Liver (tissue), 8 donors: ENCODE measurements at regions not wholly inside any gene's neighbourhood (a gene's known extent, or its start where the extent isn't known, plus 50 kb on each side); places are given as distances from the start of the nearest gene placed in this dataset.

Experiments used
- DNase-seq: peaks from one replicate; pipeline ENCODE4 v3.0.0-alpha.2; 2017; ENCODE audit warnings: low spot score
- H3K27ac ChIP-seq, 2 donors: one replicate each; pipeline ENCODE4 v1.7.0; 2013; ENCODE audit warnings: inconsistent platforms in 2 of 2, low read length in 2 of 2, control low read depth in 1 of 2, low read depth in 1 of 2, mild to moderate bottlenecking in 1 of 2
- H3K27me3 ChIP-seq, 4 donors: one replicate each; pipeline versions ENCODE4 v1.6.1 to v1.7.0; 2013; ENCODE audit warnings: low read length in 3 of 4, inconsistent platforms in 1 of 4, mild to moderate bottlenecking in 1 of 4, moderate library complexity in 1 of 4; ENCODE audit not compliant: control insufficient read depth in 4 of 4, insufficient read depth in 4 of 4
- H3K36me3 ChIP-seq, 4 donors: one replicate each; pipeline versions ENCODE4 v1.6.1 to v1.7.0; 2013; ENCODE audit warnings: low read length in 3 of 4, mild to moderate bottlenecking in 3 of 4, low read depth in 1 of 4, moderate library complexity in 1 of 4; ENCODE audit not compliant: control insufficient read depth in 4 of 4, insufficient read depth in 3 of 4
- H3K4me1 ChIP-seq, 4 donors: one replicate each; pipeline versions ENCODE4 v1.6.1 to v1.7.0; 2013; ENCODE audit warnings: low read length in 3 of 4, mild to moderate bottlenecking in 3 of 4, moderate library complexity in 1 of 4; ENCODE audit not compliant: control insufficient read depth in 4 of 4, insufficient read depth in 4 of 4
- H3K4me3 ChIP-seq, 3 donors: one replicate each; pipeline versions ENCODE4 v1.6.1 to v1.7.0; 2013; ENCODE audit warnings: low read length in 3 of 3, control low read depth in 1 of 3, low read depth in 1 of 3, mild to moderate bottlenecking in 1 of 3
- H3K9ac ChIP-seq, 2 donors: one replicate each; pipeline ENCODE4 v1.7.0; 2013; ENCODE audit warnings: low read length in 2 of 2, mild to moderate bottlenecking in 2 of 2, moderate library complexity in 2 of 2, control low read depth in 1 of 2, low read depth in 1 of 2
- H3K9me3 ChIP-seq, 4 donors: one replicate each; pipeline versions ENCODE4 v1.6.1 to v1.7.0; 2013; ENCODE audit warnings: low read length in 3 of 4; ENCODE audit not compliant: control insufficient read depth in 4 of 4
- ATF3 ChIP-seq: IDR thresholded peaks from 2 replicates; pipeline ENCODE4 v1.6.1; 2016; ENCODE audit warnings: antibody characterized with exemption
- CTCF ChIP-seq: fragments of 150-350 bp; IDR thresholded peaks from 2 replicates; pipeline ENCODE4 v1.5.1; 2017; ENCODE audit warnings: improper control_type of control experiment, low read depth, low read length; ENCODE audit not compliant: missing input control
- EGR1 ChIP-seq, 2 donors: IDR thresholded peaks; 2 replicates each; pipeline ENCODE4 v1.6.1; 2016 to 2018; ENCODE audit warnings: antibody characterized with exemption in 2 of 2, low read depth in 2 of 2
- FOXA1 ChIP-seq: IDR thresholded peaks from 2 replicates; pipeline ENCODE4 v1.6.1; 2016; ENCODE audit warnings: antibody characterized with exemption
- FOXA2 ChIP-seq: IDR thresholded peaks from 2 replicates; pipeline ENCODE4 v1.6.1; 2016; ENCODE audit warnings: antibody characterized with exemption
- GABPA ChIP-seq, 2 donors: IDR thresholded peaks in 1 of 2; conservative IDR thresholded peaks in 1 of 2; 2 replicates each; pipeline ENCODE4 v1.6.1; 2016; ENCODE audit warnings: antibody characterized with exemption in 2 of 2, mild to moderate bottlenecking in 1 of 2, moderate library complexity in 1 of 2
- HNF4A ChIP-seq, 2 donors: conservative IDR thresholded peaks; 2 replicates each; pipeline ENCODE4 v1.6.1; 2016; ENCODE audit warnings: antibody characterized with exemption in 2 of 2, mild to moderate bottlenecking in 2 of 2
- HNF4G ChIP-seq: IDR thresholded peaks from 2 replicates; pipeline ENCODE4 v1.6.1; 2016; ENCODE audit warnings: antibody characterized with exemption
- JUND ChIP-seq, 2 donors: IDR thresholded peaks; 2 replicates each; pipeline ENCODE4 v1.6.1; 2016; ENCODE audit warnings: antibody characterized with exemption in 2 of 2
- MAX ChIP-seq: IDR thresholded peaks from 2 replicates; pipeline ENCODE4 v1.6.1; 2016; ENCODE audit warnings: antibody characterized with exemption
- NR2F2 ChIP-seq: IDR thresholded peaks from 2 replicates; pipeline ENCODE4 v1.6.1; 2016; ENCODE audit warnings: antibody characterized with exemption
- RAD21 ChIP-seq, 2 donors: IDR thresholded peaks; 2 replicates each; pipeline ENCODE4 v1.6.1; 2016; ENCODE audit warnings: antibody characterized with exemption in 2 of 2, mild to moderate bottlenecking in 2 of 2
- RXRA ChIP-seq, 2 donors: IDR thresholded peaks; 2 replicates each; pipeline ENCODE4 v1.6.1; 2017 to 2018; ENCODE audit warnings: antibody characterized with exemption in 2 of 2, mild to moderate bottlenecking in 1 of 2
- SP1 ChIP-seq: IDR thresholded peaks from 2 replicates; pipeline ENCODE4 v1.6.1; 2018; ENCODE audit warnings: antibody characterized with exemption, mild to moderate bottlenecking
- TAF1 ChIP-seq: conservative IDR thresholded peaks from 2 replicates; pipeline ENCODE4 v1.6.1; 2016; ENCODE audit warnings: antibody characterized with exemption, mild to moderate bottlenecking
- YY1 ChIP-seq: IDR thresholded peaks from 2 replicates; pipeline ENCODE4 v1.6.1; 2016; ENCODE audit warnings: antibody characterized with exemption, mild to moderate bottlenecking
- WGBS: extraction: QIAGEN DNeasy Blood & Tissue Kit; methylation state at CpG from one replicate; pipeline ENCODE4 v1.1.7; 2013; 5-methylcytosine and 5-hydroxymethylcytosine counted together
- TF ChIP-seq, protein P1 (sequence below): IDR thresholded peaks from 2 replicates; pipeline ENCODE4 v1.6.1; 2016; ENCODE audit warnings: antibody characterized with exemption, mild to moderate bottlenecking
- TF ChIP-seq, protein P2 (sequence below): IDR thresholded peaks from 2 replicates; pipeline ENCODE4 v1.6.1; 2016; ENCODE audit warnings: antibody characterized with exemption
- donor health status: healthy.
- donor health status: healthy.
- donor health status: healthy.
- donor health status: healthy.
- donor health status: healthy.

DNA sequence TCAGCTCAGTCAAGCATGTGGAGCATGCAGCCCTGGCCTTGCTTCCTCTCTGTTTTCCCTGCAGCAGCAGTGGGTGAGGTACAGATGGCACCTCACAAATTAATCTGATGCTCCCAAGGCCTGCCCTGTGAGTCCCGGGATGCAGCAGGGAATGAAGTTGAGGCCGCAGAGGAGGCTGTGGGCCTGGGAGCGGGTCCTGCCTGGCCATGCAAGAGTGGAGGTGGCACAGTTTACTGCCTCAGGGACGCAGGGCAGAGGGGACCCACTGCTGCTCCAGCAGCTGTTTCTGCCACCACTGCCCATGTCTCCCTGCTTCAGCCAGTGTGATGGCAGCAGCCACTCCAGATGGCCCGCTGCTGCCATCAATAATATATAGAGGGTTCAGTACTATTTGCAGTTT, 474.6 kb downstream of the EPHA5 start:
- H3K27ac ChIP-seq, result no peak overlapping the region
- H3K36me3 ChIP-seq, result no peaks in the 10 kb centered on the region
- H3K9me3 ChIP-seq, result no peaks in the 10 kb centered on the region
- no peaks in the 10 kb centered on the region for H3K4me1 ChIP-seq
- no peak overlapping the region for H3K9ac ChIP-seq
- 76% methylated on average over 5 of the region's 5 CpGs for WGBS
- H3K4me3 ChIP-seq, result no peak overlapping the region
- DNase-seq, result no peak
- H3K27me3 ChIP-seq, result no peaks in the 10 kb centered on the region
- TF ChIP-seq RAD21 (IDR thresholded peaks at IDR 0.05) (no peak), ATF3 (no peak), EGR1 (IDR thresholded peaks at IDR 0.05; ENCODE audit: low read depth in 2 of 2) (no peak), RXRA (IDR thresholded peaks at IDR 0.05) (no peak), TAF1 (no peak), GABPA (IDR thresholded peaks at IDR 0.05 in 1 of 2, conservative IDR thresholded peaks at IDR 0.05 in 1 of 2) (no peak), SP1 (no peak), NR2F2 (no peak), CTCF (no peak), HNF4A (conservative IDR thresholded peaks at IDR 0.05) (no peak), MAX (no peak), HNF4G (no peak), YY1 (no peak), FOXA2 (no peak)
- TF ChIP-seq, protein P1, sequence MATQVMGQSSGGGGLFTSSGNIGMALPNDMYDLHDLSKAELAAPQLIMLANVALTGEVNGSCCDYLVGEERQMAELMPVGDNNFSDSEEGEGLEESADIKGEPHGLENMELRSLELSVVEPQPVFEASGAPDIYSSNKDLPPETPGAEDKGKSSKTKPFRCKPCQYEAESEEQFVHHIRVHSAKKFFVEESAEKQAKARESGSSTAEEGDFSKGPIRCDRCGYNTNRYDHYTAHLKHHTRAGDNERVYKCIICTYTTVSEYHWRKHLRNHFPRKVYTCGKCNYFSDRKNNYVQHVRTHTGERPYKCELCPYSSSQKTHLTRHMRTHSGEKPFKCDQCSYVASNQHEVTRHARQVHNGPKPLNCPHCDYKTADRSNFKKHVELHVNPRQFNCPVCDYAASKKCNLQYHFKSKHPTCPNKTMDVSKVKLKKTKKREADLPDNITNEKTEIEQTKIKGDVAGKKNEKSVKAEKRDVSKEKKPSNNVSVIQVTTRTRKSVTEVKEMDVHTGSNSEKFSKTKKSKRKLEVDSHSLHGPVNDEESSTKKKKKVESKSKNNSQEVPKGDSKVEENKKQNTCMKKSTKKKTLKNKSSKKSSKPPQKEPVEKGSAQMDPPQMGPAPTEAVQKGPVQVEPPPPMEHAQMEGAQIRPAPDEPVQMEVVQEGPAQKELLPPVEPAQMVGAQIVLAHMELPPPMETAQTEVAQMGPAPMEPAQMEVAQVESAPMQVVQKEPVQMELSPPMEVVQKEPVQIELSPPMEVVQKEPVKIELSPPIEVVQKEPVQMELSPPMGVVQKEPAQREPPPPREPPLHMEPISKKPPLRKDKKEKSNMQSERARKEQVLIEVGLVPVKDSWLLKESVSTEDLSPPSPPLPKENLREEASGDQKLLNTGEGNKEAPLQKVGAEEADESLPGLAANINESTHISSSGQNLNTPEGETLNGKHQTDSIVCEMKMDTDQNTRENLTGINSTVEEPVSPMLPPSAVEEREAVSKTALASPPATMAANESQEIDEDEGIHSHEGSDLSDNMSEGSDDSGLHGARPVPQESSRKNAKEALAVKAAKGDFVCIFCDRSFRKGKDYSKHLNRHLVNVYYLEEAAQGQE, result no peak
- TF ChIP-seq, protein P2, sequence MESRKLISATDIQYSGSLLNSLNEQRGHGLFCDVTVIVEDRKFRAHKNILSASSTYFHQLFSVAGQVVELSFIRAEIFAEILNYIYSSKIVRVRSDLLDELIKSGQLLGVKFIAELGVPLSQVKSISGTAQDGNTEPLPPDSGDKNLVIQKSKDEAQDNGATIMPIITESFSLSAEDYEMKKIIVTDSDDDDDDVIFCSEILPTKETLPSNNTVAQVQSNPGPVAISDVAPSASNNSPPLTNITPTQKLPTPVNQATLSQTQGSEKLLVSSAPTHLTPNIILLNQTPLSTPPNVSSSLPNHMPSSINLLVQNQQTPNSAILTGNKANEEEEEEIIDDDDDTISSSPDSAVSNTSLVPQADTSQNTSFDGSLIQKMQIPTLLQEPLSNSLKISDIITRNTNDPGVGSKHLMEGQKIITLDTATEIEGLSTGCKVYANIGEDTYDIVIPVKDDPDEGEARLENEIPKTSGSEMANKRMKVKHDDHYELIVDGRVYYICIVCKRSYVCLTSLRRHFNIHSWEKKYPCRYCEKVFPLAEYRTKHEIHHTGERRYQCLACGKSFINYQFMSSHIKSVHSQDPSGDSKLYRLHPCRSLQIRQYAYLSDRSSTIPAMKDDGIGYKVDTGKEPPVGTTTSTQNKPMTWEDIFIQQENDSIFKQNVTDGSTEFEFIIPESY, result no peak

GRCh38 chr4:65195002-65195401, 475.3 kb downstream of the EPHA5 start:
- 53% methylated on average over 2 of the region's 2 CpGs for WGBS
- Histone ChIP-seq H3K27ac (no peak overlapping the region), H3K27me3 (peaks cover 0 to under 1% (median 0%) of the 10 kb centered on the region in 4 donors), H3K9me3 (peaks cover 0 to 2% (median 0%) of the 10 kb centered on the region in 4 donors), H3K4me3 (no peak overlapping the region), H3K9ac (no peak overlapping the region), H3K4me1 (no peaks in the 10 kb centered on the region), H3K36me3 (no peaks in the 10 kb centered on the region)
- no peak for DNase-seq
- TF ChIP-seq TAF1 (no peak), FOXA1 (no peak), RAD21 (IDR thresholded peaks at IDR 0.05) (no peak), HNF4A (conservative IDR thresholded peaks at IDR 0.05) (no peak), HNF4G (no peak), SP1 (no peak), FOXA2 (no peak), YY1 (no peak), JUND (IDR thresholded peaks at IDR 0.05) (no peak), RXRA (IDR thresholded peaks at IDR 0.05) (no peak), CTCF (no peak)
- TF ChIP-seq, protein P2, result no peak
